ENCODE measurements at regions not wholly inside any gene's neighbourhood (a gene's known extent, or its start where the extent isn't known, plus 50 kb on each side); places are given as distances from the start of the nearest gene placed in this dataset.

DNA sequence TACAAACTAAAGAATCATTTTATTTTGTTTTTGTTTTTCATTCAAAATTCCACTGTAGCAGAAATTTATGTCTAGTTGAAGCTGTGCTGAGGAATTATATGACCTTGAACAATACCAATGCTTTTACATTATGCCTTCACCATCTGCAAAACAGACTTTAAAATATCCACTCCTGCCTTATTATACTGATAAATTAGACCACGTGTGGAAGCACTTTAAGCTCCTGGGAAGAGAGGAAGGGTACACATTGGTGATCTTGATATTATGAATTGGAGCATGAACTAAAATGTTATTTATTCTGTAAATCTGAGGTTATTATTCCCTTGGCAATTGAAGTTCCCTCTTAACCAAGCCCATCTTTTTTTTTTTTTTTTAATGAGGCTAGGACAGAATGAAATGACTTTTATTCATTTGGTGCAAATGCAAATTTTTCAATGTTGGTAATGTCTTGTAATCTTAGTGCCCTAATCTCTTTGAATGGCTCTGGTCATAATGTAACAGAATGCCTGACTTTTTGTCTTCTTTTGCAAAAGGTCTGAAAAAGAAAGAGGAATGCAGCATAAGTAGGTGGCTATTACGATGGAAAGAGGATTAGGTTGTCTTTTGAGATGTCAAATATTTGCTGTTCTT lies 139.9 kb upstream of the COBL start:
- H3K27ac ChIP-seq: 0 out of 2 replicates have a peak overlapping the region, but pooled peaks have one; percentile 0
- no peak for TF ChIP-seq ZFX (IDR thresholded peaks at IDR 0.05; ENCODE audit: borderline replicate concordance)
- TF ChIP-seq, protein P1, sequence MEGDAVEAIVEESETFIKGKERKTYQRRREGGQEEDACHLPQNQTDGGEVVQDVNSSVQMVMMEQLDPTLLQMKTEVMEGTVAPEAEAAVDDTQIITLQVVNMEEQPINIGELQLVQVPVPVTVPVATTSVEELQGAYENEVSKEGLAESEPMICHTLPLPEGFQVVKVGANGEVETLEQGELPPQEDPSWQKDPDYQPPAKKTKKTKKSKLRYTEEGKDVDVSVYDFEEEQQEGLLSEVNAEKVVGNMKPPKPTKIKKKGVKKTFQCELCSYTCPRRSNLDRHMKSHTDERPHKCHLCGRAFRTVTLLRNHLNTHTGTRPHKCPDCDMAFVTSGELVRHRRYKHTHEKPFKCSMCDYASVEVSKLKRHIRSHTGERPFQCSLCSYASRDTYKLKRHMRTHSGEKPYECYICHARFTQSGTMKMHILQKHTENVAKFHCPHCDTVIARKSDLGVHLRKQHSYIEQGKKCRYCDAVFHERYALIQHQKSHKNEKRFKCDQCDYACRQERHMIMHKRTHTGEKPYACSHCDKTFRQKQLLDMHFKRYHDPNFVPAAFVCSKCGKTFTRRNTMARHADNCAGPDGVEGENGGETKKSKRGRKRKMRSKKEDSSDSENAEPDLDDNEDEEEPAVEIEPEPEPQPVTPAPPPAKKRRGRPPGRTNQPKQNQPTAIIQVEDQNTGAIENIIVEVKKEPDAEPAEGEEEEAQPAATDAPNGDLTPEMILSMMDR (IDR thresholded peaks at IDR 0.05): no peak

DNA sequence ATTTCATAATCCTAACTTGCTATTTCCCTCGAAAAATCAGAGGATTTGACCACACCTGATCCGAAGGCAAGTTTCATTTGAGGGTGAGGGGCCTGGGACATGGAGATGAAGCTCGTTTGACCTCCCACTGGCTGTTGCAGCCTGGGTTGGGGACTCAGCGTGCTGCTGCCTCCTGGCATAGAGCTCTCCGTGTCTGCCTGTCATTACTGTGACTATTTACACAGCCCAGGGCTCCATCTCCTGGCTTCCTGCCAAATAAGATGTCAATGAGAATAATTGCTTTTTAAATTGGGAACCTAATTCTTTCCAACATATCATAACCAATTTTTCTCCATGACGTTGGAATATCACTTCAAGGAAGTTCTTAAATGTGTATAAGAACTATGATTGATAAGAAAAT lies 139.3 kb upstream of the COBL start:
- no peak overlapping the region for H3K27ac ChIP-seq
- TF ChIP-seq, protein P1 (IDR thresholded peaks at IDR 0.05): no peak
- no peak for TF ChIP-seq ZFX (IDR thresholded peaks at IDR 0.05; ENCODE audit: borderline replicate concordance)

DNA sequence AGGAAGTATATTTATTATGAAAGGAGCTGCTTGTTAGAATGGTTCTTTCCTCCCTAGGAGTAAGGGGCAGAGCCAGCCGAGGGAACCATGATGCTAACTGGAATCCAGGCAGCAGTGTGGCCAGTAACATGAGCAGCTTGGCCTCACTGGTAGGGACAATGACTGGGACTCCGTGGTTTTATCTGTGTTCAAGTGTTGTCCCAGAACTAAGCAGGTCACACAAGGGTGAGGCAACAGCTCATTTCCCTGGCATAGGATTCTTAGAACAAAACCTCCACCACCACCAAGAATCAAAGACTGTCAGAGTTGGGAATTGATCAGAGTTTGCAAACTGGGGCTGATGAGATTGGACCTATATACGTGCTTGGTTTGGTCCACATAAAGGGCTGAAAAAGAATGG lies 138.9 kb upstream of the COBL start:
- TF ChIP-seq, protein P1 (IDR thresholded peaks at IDR 0.05): no peak
- TF ChIP-seq ZFX (IDR thresholded peaks at IDR 0.05; ENCODE audit: borderline replicate concordance): no peak
- no peak overlapping the region for H3K27ac ChIP-seq

DNA sequence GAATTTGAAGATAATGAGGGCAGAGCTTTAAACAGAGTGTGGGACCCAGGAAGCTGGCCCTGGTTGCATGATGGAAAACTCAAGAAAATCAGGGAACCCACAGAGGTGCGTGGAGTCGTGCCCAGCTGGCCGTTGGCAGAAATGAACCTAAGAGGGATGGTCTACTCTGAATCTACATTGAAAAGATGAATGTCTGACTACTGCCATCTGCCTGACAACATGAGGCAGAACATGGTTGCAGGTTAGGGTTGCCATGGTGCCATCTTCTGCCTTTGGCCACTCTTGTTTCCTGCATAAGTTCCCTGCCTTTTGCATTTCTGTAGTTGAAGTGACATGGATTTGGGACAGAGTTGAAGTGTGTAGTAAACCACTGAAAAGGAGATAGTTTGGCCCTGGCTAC lies 138.5 kb upstream of the COBL start:
- TF ChIP-seq, protein P1 (IDR thresholded peaks at IDR 0.05): peak; percentile 14; the same call in 1 of the 2 replicates
- TF ChIP-seq ZFX (IDR thresholded peaks at IDR 0.05; ENCODE audit: borderline replicate concordance): no peak
- no peak overlapping the region for H3K27ac ChIP-seq

DNA sequence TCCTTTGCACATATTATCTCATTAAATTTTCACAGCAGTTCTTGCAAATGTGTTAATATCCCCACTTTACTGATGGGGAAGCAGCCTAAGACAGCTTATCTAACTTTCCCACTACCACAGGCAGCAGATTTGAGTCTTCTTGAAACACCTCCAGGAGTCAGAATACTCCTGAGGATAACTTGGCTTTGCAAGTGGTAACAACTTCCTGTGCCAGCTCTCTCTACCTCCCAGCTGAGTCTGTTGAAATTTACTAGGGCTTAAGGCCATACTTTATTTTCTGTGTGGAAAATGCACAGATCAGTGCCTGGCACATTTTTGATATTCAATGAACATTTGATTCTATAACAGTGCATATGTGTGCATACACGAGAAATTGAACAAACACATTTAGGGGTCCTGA lies 136.1 kb upstream of the COBL start:
- no peak for TF ChIP-seq ZFX (IDR thresholded peaks at IDR 0.05; ENCODE audit: borderline replicate concordance)
- TF ChIP-seq, protein P1 (IDR thresholded peaks at IDR 0.05): no peak
- no peak overlapping the region for H3K27ac ChIP-seq

DNA sequence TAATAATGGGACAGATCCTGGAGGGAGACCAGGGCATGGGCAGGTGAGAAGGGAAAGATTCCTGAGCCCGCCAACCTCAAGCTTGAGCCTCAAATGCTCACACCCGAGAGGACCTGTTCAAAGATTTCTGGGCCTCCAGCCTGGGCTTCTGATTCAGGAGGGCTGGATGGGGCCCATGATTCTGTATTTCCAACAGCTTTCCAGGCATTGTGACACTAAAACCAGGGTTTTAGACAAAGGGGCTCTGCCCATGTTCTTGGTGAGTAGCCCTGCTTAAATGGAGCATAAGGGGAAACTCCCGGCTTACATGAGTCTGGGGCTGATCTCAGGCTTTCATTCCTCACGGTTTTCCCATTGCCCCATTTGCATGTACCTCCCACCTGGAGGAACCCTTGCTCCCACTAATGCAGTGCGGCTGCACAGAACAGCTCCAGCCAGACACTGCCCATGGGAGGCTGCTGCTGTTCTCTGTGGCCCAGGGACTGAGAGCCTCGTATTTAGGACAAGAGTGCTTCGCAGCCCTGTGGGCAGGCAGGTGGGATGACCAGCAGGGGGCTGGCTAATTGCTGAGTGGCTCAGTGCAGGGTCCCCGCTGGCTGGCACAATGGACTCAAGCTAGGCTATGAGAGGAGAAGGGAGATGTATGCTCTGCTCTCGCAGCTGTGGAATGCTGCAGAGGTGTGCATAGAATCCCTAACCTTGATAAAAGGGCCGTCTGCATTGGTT lies 135.3 kb upstream of the COBL start:
- H3K27ac ChIP-seq: no peak overlapping the region
- no peak for TF ChIP-seq ZFX (IDR thresholded peaks at IDR 0.05; ENCODE audit: borderline replicate concordance)
- TF ChIP-seq, protein P1 (IDR thresholded peaks at IDR 0.05): peak; percentile 19

DNA sequence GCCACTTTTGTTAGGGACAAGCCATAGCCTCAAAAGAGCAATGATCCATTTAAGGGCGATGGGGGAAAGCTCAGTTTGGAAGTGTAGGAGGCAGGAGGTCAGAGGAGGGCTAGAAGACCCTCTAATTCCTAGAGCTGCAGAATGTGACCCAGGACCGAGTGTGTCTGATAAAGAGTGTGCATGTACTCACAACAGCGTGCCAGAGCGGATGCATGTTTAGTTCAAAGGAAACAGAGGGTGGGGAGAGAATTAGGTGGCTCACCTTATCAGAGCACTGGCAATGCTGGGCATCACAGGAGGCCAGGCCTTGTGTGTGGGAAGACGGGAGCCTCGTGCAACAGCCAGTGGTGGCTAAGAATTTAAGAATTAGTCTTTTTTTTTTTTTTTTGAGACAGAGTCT lies 133.9 kb upstream of the COBL start:
- TF ChIP-seq ZFX (IDR thresholded peaks at IDR 0.05; ENCODE audit: borderline replicate concordance): no peak
- TF ChIP-seq, protein P1 (IDR thresholded peaks at IDR 0.05): no peak
- H3K27ac ChIP-seq: no peak overlapping the region

All from 22Rv1 (cell line).